Mesenchymal stem cell (in vitro differentiated cells and primary cell): ENCODE measurements at regions not wholly inside any gene's neighbourhood (a gene's known extent, or its start where the extent isn't known, plus 50 kb on each side); places are given as distances from the start of the nearest gene placed in this dataset.

ENCODE experiments used
- DNase-seq: peaks from one replicate; pipeline ENCODE4 v3.0.0-alpha.2; 2013
- H2AFZ ChIP-seq: one replicate; pipeline ENCODE4 v1.6.1; 2013; ENCODE audit warnings: low read depth, mild to moderate bottlenecking, control low read depth, inconsistent platforms, low read length, moderate library complexity
- H2AK5ac ChIP-seq: 2 replicates; pipeline ENCODE4 v1.6.1; 2013; ENCODE audit warnings: low read length, moderate library complexity, mild to moderate bottlenecking, inconsistent platforms; ENCODE audit not compliant: severe bottlenecking
- H2BK120ac ChIP-seq: one replicate; pipeline ENCODE4 v1.6.1; 2013; ENCODE audit warnings: low read depth, mild to moderate bottlenecking, inconsistent platforms, low read length, moderate library complexity
- H2BK12ac ChIP-seq, 2 experiments: one replicate each; pipeline ENCODE4 v1.6.1; 2013; ENCODE audit warnings: inconsistent platforms in 2 of 2, low read length in 2 of 2, mild to moderate bottlenecking in 2 of 2, moderate library complexity in 2 of 2, control low read depth in 1 of 2
- H2BK15ac ChIP-seq: one replicate; pipeline ENCODE4 v1.6.1; 2013; ENCODE audit warnings: mild to moderate bottlenecking, low read depth, inconsistent platforms; ENCODE audit not compliant: poor library complexity, severe bottlenecking
- H2BK5ac ChIP-seq: 2 replicates; pipeline ENCODE4 v1.6.1; 2013; ENCODE audit warnings: low read depth, mild to moderate bottlenecking, low read length, control low read depth, inconsistent platforms; ENCODE audit not compliant: poor library complexity, severe bottlenecking
- H3K14ac ChIP-seq, 2 experiments: one replicate each; pipeline ENCODE4 v1.6.1; 2013; ENCODE audit warnings: inconsistent platforms in 2 of 2, low read length in 2 of 2, control low read depth in 1 of 2, mild to moderate bottlenecking in 1 of 2, moderate library complexity in 1 of 2
- H3K18ac ChIP-seq, 2 experiments: one replicate each; pipeline ENCODE4 v1.6.1; 2013; ENCODE audit warnings: inconsistent platforms in 2 of 2, low read length in 2 of 2, control low read depth in 1 of 2, low read depth in 1 of 2, mild to moderate bottlenecking in 1 of 2
- H3K23ac ChIP-seq, 2 experiments: one replicate each; pipeline ENCODE4 v1.6.1; 2013; ENCODE audit warnings: inconsistent platforms in 2 of 2, low read length in 2 of 2, mild to moderate bottlenecking in 2 of 2, moderate library complexity in 2 of 2, control low read depth in 1 of 2
- H3K27ac ChIP-seq: 2 replicates; pipeline ENCODE4 v1.5.1; 2013; ENCODE audit warnings: mild to moderate bottlenecking, moderate library complexity, low read length, control low read depth, inconsistent platforms; ENCODE audit not compliant: poor library complexity, severe bottlenecking
- H3K27me3 ChIP-seq, 2 experiments: 2 replicates each; pipeline versions ENCODE4 v1.6.1 to v1.7.0; 2013; ENCODE audit warnings: low read length in 2 of 2, mild to moderate bottlenecking in 2 of 2, moderate library complexity in 2 of 2, control low read depth in 1 of 2, inconsistent platforms in 1 of 2; ENCODE audit not compliant: control insufficient read depth in 1 of 2, insufficient read depth in 1 of 2
- H3K36me3 ChIP-seq, 2 experiments: 2 replicates each; pipeline versions ENCODE4 v1.6.1 to v1.7.0; 2013; ENCODE audit warnings: low read length in 2 of 2, control low read depth in 1 of 2, inconsistent platforms in 1 of 2, low read depth in 1 of 2, mild to moderate bottlenecking in 1 of 2; ENCODE audit not compliant: insufficient read depth in 2 of 2, control insufficient read depth in 1 of 2
- H3K4ac ChIP-seq, 2 experiments: one replicate each; pipeline ENCODE4 v1.6.1; 2013; ENCODE audit warnings: inconsistent platforms in 2 of 2, low read length in 2 of 2, mild to moderate bottlenecking in 2 of 2, moderate library complexity in 2 of 2, control low read depth in 1 of 2, low read depth in 1 of 2
- H3K4me1 ChIP-seq: 2 replicates; pipeline ENCODE4 v1.6.1; 2013; ENCODE audit warnings: low read depth, low read length, control low read depth; ENCODE audit not compliant: control insufficient read depth, insufficient read depth
- H3K4me2 ChIP-seq: 2 replicates; pipeline ENCODE4 v1.6.1; 2013; ENCODE audit warnings: low read length, mild to moderate bottlenecking, inconsistent platforms; ENCODE audit not compliant: poor library complexity, severe bottlenecking
- H3K4me3 ChIP-seq, 2 experiments: 2 replicates each; pipeline versions ENCODE4 v1.5.1 to v1.7.0; 2013; ENCODE audit warnings: low read length in 2 of 2, mild to moderate bottlenecking in 2 of 2, control low read depth in 1 of 2, low read depth in 1 of 2; ENCODE audit not compliant: insufficient read depth in 1 of 2
- H3K79me1 ChIP-seq: replicated peaks from 2 replicates; pipeline ENCODE4 v1.6.1; 2013; ENCODE audit warnings: mild to moderate bottlenecking, control low read depth, low read length, inconsistent platforms; ENCODE audit not compliant: poor library complexity, severe bottlenecking
- H3K9ac ChIP-seq: 2 replicates; pipeline ENCODE4 v1.7.0; 2013; ENCODE audit warnings: mild to moderate bottlenecking, low read length, moderate library complexity
- H3K9me3 ChIP-seq: 2 replicates; pipeline ENCODE4 v1.7.0; 2013; ENCODE audit warnings: mild to moderate bottlenecking, low read length; ENCODE audit not compliant: control insufficient read depth
- H4K8ac ChIP-seq: one replicate; pipeline ENCODE4 v1.6.1; 2013; ENCODE audit warnings: inconsistent platforms, mild to moderate bottlenecking, low read length, moderate library complexity
- H4K91ac ChIP-seq: one replicate; pipeline ENCODE4 v1.6.1; 2013; ENCODE audit warnings: mild to moderate bottlenecking, low read length, inconsistent platforms
- WGBS: methylation state at CpG from one replicate; pipeline ENCODE4 v1.1.7; 2013; ENCODE audit warnings: mixed read lengths; 5-methylcytosine and 5-hydroxymethylcytosine counted together

GRCh38 chr4:54813674-54814073, 155.9 kb downstream of the KIT start:
- Histone ChIP-seq H3K9ac (no peak overlapping the region), H2BK120ac (no peak overlapping the region), H2BK12ac (no peak overlapping the region), H3K36me3 (no peaks in the 10 kb centered on the region), H3K23ac (no peak overlapping the region), H3K4me2 (no peak overlapping the region), H3K9me3 (peaks cover 8% of the 10 kb centered on the region), H4K8ac (no peak overlapping the region), H3K4ac (no peak overlapping the region), H2BK15ac (no peak overlapping the region), H3K18ac (no peak overlapping the region), H3K4me1 (no peaks in the 10 kb centered on the region), H2BK5ac (no peak overlapping the region), H2AK5ac (no peak overlapping the region), H2AFZ (no peak overlapping the region), H3K79me1 (no peaks in the 10 kb centered on the region), H3K14ac (no peak overlapping the region), H3K27ac (no peak overlapping the region), H3K27me3 (peaks cover 3 to 5% of the 10 kb centered on the region in 2 experiments), H3K4me3 (no peak overlapping the region), H4K91ac (no peak overlapping the region)
- no peak for DNase-seq
- WGBS = 77% methylated on average over 7 of the region's 7 CpGs

- no peak overlapping the region for H2AK5ac ChIP-seq
- no peak overlapping the region for H3K14ac ChIP-seq
- H2AFZ ChIP-seq = no peak overlapping the region
- no peak overlapping the region for H3K4ac ChIP-seq
- H2BK15ac ChIP-seq = no peak overlapping the region
- H2BK12ac ChIP-seq = no peak overlapping the region
- no peak overlapping the region for H4K8ac ChIP-seq
- no peaks in the 10 kb centered on the region for H3K36me3 ChIP-seq
- DNase-seq = no peak
- H2BK5ac ChIP-seq = no peak overlapping the region
- H3K27me3 ChIP-seq = no peaks in the 10 kb centered on the region
- H3K4me3 ChIP-seq = no peak overlapping the region
- H3K9me3 ChIP-seq = no peaks in the 10 kb centered on the region
- H3K79me1 ChIP-seq = no peaks in the 10 kb centered on the region
- H3K18ac ChIP-seq = no peak overlapping the region
- no peak overlapping the region for H2BK120ac ChIP-seq
- no peak overlapping the region for H3K27ac ChIP-seq
- no peak overlapping the region for H4K91ac ChIP-seq
- H3K4me2 ChIP-seq = no peak overlapping the region
- H3K9ac ChIP-seq = no peak overlapping the region
- H3K4me1 ChIP-seq = no peaks in the 10 kb centered on the region
- H3K23ac ChIP-seq = no peak overlapping the region
Measured at GRCh38 chr4:54806351-54806750, 148.6 kb downstream of the KIT start.

- WGBS = 47% methylated on average over 1 of the region's 2 CpGs
- H4K91ac ChIP-seq = no peak overlapping the region
Measured at GRCh38 chr4:54802336-54802735, 144.6 kb downstream of the KIT start.

GRCh38 chr4:54800831-54801530, 143.2 kb downstream of the KIT start:
- Histone ChIP-seq H3K14ac (no peak overlapping the region), H2BK120ac (no peak overlapping the region), H3K9me3 (no peaks in the 10 kb centered on the region), H2AK5ac (no peak overlapping the region), H3K4me2 (no peak overlapping the region), H4K91ac (no peak overlapping the region), H2BK12ac (no peak overlapping the region), H3K4me1 (no peaks in the 10 kb centered on the region), H4K8ac (no peak overlapping the region), H3K23ac (no peak overlapping the region), H3K79me1 (no peaks in the 10 kb centered on the region), H3K4me3 (no peak overlapping the region), H3K9ac (no peak overlapping the region), H3K36me3 (no peaks in the 10 kb centered on the region), H2BK5ac (no peak overlapping the region), H3K27me3 (no peaks in the 10 kb centered on the region), H3K18ac (no peak overlapping the region), H3K27ac (no peak overlapping the region), H3K4ac (no peak overlapping the region), H2AFZ (no peak overlapping the region), H2BK15ac (no peak overlapping the region)
- 69% methylated on average over 4 of the region's 4 CpGs for WGBS
- DNase-seq = no peak

More at GRCh38 chr4:54802336-54802735, 144.6 kb downstream of the KIT start:
- Histone ChIP-seq H3K79me1 (no peaks in the 10 kb centered on the region), H3K14ac (no peak overlapping the region), H3K4me2 (no peak overlapping the region), H3K9me3 (no peaks in the 10 kb centered on the region), H3K4ac (no peak overlapping the region), H3K18ac (no peak overlapping the region), H3K4me1 (no peaks in the 10 kb centered on the region), H2BK5ac (no peak overlapping the region), H3K4me3 (no peak overlapping the region), H2AFZ (no peak overlapping the region), H3K27me3 (no peaks in the 10 kb centered on the region), H3K27ac (no peak overlapping the region), H2BK15ac (no peak overlapping the region), H4K8ac (no peak overlapping the region), H2BK120ac (no peak overlapping the region), H3K23ac (no peak overlapping the region), H2AK5ac (no peak overlapping the region), H3K9ac (no peak overlapping the region), H3K36me3 (no peaks in the 10 kb centered on the region), H2BK12ac (no peak overlapping the region)
- DNase-seq = no peak
